Upper lobe of left lung (tissue), 4 donors: ENCODE measurements at regions not wholly inside any gene's neighbourhood (a gene's known extent, or its start where the extent isn't known, plus 50 kb on each side); places are given as distances from the start of the nearest gene placed in this dataset.

Experiments
- CTCF ChIP-seq, 6 experiments: fragments of 450-650 bp in 4 of 6; fragments of 200-600 bp in 2 of 6; sonication (generic) in 2 of 6; IDR thresholded peaks; one replicate each; pipeline ENCODE4 v1.5.1; 2016 to 2019; ENCODE audit warnings: antibody characterized with exemption in 6 of 6
- POLR2A ChIP-seq, 4 donors: fragments of 450-650 bp; IDR thresholded peaks; one replicate each; pipeline ENCODE4 v1.5.1; 2016 to 2017; ENCODE audit warnings: antibody characterized with exemption in 4 of 4, mild to moderate bottlenecking in 2 of 4
- POLR2AphosphoS5 ChIP-seq, 2 donors: sonication (generic); formaldehyde crosslinking; IDR thresholded peaks; one replicate each; pipeline ENCODE4 v1.5.1; 2017; ENCODE audit warnings: antibody characterized with exemption in 2 of 2

- TF ChIP-seq CTCF (IDR thresholded peaks at IDR 0.05) (no peak), POLR2A (IDR thresholded peaks at IDR 0.05) (no peak), POLR2AphosphoS5 (IDR thresholded peaks at IDR 0.05) (no peak)
Measured at GRCh38 chr6:22067671-22068070, 229.2 kb downstream of the PRL start.
